ENCODE measurements at regions not wholly inside any gene's neighbourhood (a gene's known extent, or its start where the extent isn't known, plus 50 kb on each side); places are given as distances from the start of the nearest gene placed in this dataset.

- no peak for DNase-seq
Measured at GRCh38 chr10:129396021-129396722, 70.9 kb upstream of the MGMT start.

GRCh38 chr10:129397198-129397974 lies 69.7 kb upstream of the MGMT start:
- DNase-seq = no peak

- no peak for DNase-seq
Measured at GRCh38 chr10:129398711-129399141, 68.3 kb upstream of the MGMT start.

GRCh38 chr10:129400426-129400825 lies 66.6 kb upstream of the MGMT start:
- DNase-seq = no peak

GRCh38 chr10:129402459-129402858 lies 64.6 kb upstream of the MGMT start:
- DNase-seq = no peak

- no peak for DNase-seq
Measured at GRCh38 chr10:129404091-129404490, 63.0 kb upstream of the MGMT start.

- no peak for DNase-seq
Measured at GRCh38 chr10:129405389-129405788, 61.7 kb upstream of the MGMT start.

GRCh38 chr10:129410688-129411392 lies 56.2 kb upstream of the MGMT start:
- no peak for DNase-seq

GRCh38 chr10:129411393-129411705 lies 55.7 kb upstream of the MGMT start:
- no peak for DNase-seq

- no peak for DNase-seq
Measured at GRCh38 chr10:129411772-129412171, 55.3 kb upstream of the MGMT start.

- no peak for DNase-seq
Measured at GRCh38 chr10:129413024-129413423, 54.0 kb upstream of the MGMT start.

GRCh38 chr10:129415215-129416140 lies 51.6 kb upstream of the MGMT start:
- no peak for DNase-seq

- no peak for DNase-seq
Measured at GRCh38 chr10:129416155-129416554, 50.9 kb upstream of the MGMT start.

- no peak for DNase-seq
Measured at GRCh38 chr10:129416956-129417765, 49.9 kb upstream of the MGMT start.

Data from stimulated activated CD4-positive, alpha-beta T cell treated with anti-CD3 and anti-CD28 coated beads, Interleukin-4, amount 100 ng/mL, for 24 hours (primary cell).